Stomach (tissue), 8 donors: ENCODE measurements at regions not wholly inside any gene's neighbourhood (a gene's known extent, or its start where the extent isn't known, plus 50 kb on each side); places are given as distances from the start of the nearest gene placed in this dataset.
A peak's percentile ranks its signal among the peaks of the same experiment; 100 is the strongest.

ENCODE experiments used
- DNase-seq, 2 donors: peaks; one replicate each; pipeline versions ENCODE4 v3.0.0 to v3.0.0-alpha.2; 2013 to 2019
- H3K27ac ChIP-seq, 5 donors: fragments of 200-600 bp in 4 of 5; sonication (generic) in 4 of 5; one replicate each; pipeline ENCODE4 v1.5.1; 2013 to 2019; ENCODE audit warnings: mild to moderate bottlenecking in 1 of 5, moderate library complexity in 1 of 5
- H3K27me3 ChIP-seq, 3 donors: fragments of 200-600 bp; sonication (generic); one replicate each; pipeline ENCODE4 v1.5.1; 2017 to 2019; ENCODE audit warnings: mixed run types in 1 of 3
- H3K36me3 ChIP-seq, 4 donors: fragments of 200-600 bp; sonication (generic); 1 replicate in 3 of 4; 2 replicates in 1 of 4; pipeline ENCODE4 v1.5.1; 2016 to 2019
- H3K4me1 ChIP-seq, 4 donors: fragments of 200-600 bp; sonication (generic); one replicate each; pipeline ENCODE4 v1.5.1; 2016 to 2019
- H3K4me3 ChIP-seq, 4 donors: fragments of 200-600 bp; sonication (generic) in 3 of 4; one replicate each; pipeline ENCODE4 v1.5.1; 2016 to 2019; ENCODE audit warnings: mild to moderate bottlenecking in 1 of 4
- H3K9me3 ChIP-seq, 4 donors: fragments of 200-600 bp; sonication (generic); one replicate each; pipeline ENCODE4 v1.5.1; 2016 to 2019
- EP300 ChIP-seq: sonication (generic); formaldehyde crosslinking; IDR thresholded peaks from one replicate; pipeline ENCODE4 v1.6.1; 2017; ENCODE audit warnings: antibody characterized with exemption
- POLR2A ChIP-seq, 4 donors: fragments of 450-650 bp; IDR thresholded peaks; one replicate each; pipeline ENCODE4 v1.6.1; 2016; ENCODE audit warnings: antibody characterized with exemption in 4 of 4, control low read depth in 2 of 4, mild to moderate bottlenecking in 1 of 4, moderate library complexity in 1 of 4
- POLR2AphosphoS5 ChIP-seq, 3 donors: sonication (generic); formaldehyde crosslinking; IDR thresholded peaks; one replicate each; pipeline ENCODE4 v1.6.1; 2016; ENCODE audit warnings: antibody characterized with exemption in 3 of 3
- WGBS, 5 donors: extraction: QIAGEN DNeasy Blood & Tissue Kit in 3 of 5; methylation state at CpG; one replicate each; pipeline versions ENCODE4 v1.1.5 to v1.1.7; 2013 to 2018; 5-methylcytosine and 5-hydroxymethylcytosine counted together
- intact Hi-C: fragments of 100-400 bp; cut with DNase I; formaldehyde crosslinking; loops from one replicate; pipeline ENCODE4 v1.15.1; 2023; ENCODE audit warnings: low total_unique reads
- TF ChIP-seq, protein P1 (sequence below), 7 experiments: fragments of 450-650 bp in 4 of 7; fragments of 200-600 bp in 3 of 7; sonication (generic) in 3 of 7; IDR thresholded peaks; one replicate each; pipeline ENCODE4 v1.5.1; 2016 to 2019; ENCODE audit warnings: antibody characterized with exemption in 7 of 7, control low read depth in 2 of 7, mild to moderate bottlenecking in 1 of 7
- donor health status: healthy with polysubstance abuse.
- donor health status: Bipolar disorder and iron deficiency.
- donor health status: healthy.

DNA sequence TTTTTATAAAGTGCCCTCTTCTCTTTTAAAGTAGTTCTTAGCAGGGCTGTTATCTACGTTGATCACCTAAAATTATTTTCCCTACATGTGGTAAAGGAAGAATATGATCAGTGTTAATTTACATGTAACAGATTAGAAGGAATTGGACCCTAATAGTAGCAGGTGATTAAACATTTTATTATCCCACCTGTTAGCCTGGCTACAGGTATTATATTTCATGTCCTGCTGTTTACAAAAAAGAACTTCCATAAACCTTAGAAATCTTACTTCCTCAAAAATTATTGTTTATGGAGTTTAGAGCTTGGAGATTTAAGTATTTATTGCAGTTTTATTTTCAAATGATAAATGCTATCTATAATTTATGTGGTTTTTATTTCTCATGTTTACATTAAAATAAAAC, 1226.7 kb downstream of the UQCRFS1 start:
- no peak overlapping the region for H3K27ac ChIP-seq
- H3K27me3 ChIP-seq = no peaks in the 10 kb centered on the region
- TF ChIP-seq, protein P1, sequence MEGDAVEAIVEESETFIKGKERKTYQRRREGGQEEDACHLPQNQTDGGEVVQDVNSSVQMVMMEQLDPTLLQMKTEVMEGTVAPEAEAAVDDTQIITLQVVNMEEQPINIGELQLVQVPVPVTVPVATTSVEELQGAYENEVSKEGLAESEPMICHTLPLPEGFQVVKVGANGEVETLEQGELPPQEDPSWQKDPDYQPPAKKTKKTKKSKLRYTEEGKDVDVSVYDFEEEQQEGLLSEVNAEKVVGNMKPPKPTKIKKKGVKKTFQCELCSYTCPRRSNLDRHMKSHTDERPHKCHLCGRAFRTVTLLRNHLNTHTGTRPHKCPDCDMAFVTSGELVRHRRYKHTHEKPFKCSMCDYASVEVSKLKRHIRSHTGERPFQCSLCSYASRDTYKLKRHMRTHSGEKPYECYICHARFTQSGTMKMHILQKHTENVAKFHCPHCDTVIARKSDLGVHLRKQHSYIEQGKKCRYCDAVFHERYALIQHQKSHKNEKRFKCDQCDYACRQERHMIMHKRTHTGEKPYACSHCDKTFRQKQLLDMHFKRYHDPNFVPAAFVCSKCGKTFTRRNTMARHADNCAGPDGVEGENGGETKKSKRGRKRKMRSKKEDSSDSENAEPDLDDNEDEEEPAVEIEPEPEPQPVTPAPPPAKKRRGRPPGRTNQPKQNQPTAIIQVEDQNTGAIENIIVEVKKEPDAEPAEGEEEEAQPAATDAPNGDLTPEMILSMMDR (IDR thresholded peaks at IDR 0.05) = no peak
- no peak for TF ChIP-seq POLR2AphosphoS5 (IDR thresholded peaks at IDR 0.05)
- TF ChIP-seq POLR2A (IDR thresholded peaks at IDR 0.05) = no peak
- no peak for TF ChIP-seq EP300
- no peaks in the 10 kb centered on the region for H3K9me3 ChIP-seq
- WGBS, 5 donors = 63 to 69% (median 65%) methylated on average over 1 of the region's 1 CpG
- no peak overlapping the region for H3K4me3 ChIP-seq
- no peaks in the 10 kb centered on the region for H3K36me3 ChIP-seq
- intact Hi-C loops = no loop called here
- no peak for DNase-seq
- H3K4me1 ChIP-seq = no peaks in the 10 kb centered on the region

DNA sequence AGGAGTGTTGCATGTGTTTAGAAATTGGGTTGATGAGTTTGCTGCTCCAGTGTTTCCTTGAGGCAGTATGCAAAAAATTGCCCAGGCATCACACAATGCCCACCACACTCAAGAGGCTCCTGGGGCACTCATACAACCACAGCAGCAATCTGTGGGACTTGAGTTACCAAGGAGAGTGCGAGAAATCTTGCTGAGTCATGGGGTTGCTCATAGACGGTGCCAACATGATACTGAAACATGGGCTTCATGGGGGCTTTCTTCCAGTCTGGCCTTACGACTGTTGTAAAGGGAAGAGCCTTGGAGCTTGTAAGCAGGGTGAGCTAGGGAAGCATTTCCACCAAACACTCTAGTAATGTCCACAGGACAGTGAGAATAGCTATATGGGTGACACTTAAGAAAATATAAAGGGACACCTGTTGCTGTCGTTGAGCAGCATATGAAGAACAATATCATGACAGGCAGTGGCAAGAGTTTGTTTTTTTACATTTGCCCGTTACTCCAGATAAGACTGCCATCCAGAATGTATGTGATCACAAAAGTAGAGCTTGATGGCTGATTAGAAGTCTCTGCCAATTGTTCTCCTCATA, 1237.4 kb downstream of the UQCRFS1 start:
- Histone ChIP-seq H3K36me3 (no peaks in the 10 kb centered on the region), H3K27me3 (no peaks in the 10 kb centered on the region), H3K9me3 (no peaks in the 10 kb centered on the region), H3K27ac (no peak overlapping the region), H3K4me3 (no peak overlapping the region), H3K4me1 (peaks cover 0 to 12% (median 7%) of the 10 kb centered on the region in 4 donors)
- intact Hi-C loops = no loop called here
- TF ChIP-seq POLR2AphosphoS5 (IDR thresholded peaks at IDR 0.05) (no peak), POLR2A (IDR thresholded peaks at IDR 0.05) (no peak), EP300 (no peak)
- TF ChIP-seq, protein P1 (IDR thresholded peaks at IDR 0.05) = no peak
- WGBS, 5 donors = 73 to 77% (median 75%) methylated on average over 5 of the region's 5 CpGs
- DNase-seq = no peak

DNA sequence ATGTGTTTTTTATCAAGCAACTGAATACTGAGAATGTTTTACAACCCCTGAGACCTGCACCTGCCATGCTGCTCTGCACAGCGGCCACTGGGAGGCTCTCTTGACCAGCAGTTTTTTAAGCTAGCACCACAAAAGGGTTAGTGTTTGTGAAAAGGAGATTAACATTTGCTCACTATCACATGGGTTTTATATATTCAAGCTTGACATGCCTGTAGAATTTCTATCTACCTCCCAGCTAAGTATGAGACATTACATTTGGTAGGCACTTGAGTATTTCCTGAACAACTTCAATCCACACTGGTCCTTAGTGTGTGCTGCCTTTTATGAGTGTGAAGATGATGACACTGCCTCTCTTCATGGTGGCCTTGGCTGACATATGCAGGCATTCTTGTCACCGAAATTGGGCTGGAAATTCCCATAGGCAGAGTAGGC, 1238.9 kb downstream of the UQCRFS1 start:
- DNase-seq = peak; percentile 43 to 82
- WGBS, 5 donors = 18 to 36% (median 28%) methylated on average over 2 of the region's 2 CpGs
- H3K9me3 ChIP-seq = no peaks in the 10 kb centered on the region
- no peak overlapping the region for H3K4me3 ChIP-seq
- intact Hi-C loops = loop anchor here (5.0 kb wide), 1 partner anchor 353 kb away; no protein-coding TSS in a partner anchor
- H3K4me1 ChIP-seq = peaks cover 0 to 12% (median 7%) of the 10 kb centered on the region in 4 donors
- no peaks in the 10 kb centered on the region for H3K36me3 ChIP-seq
- H3K27me3 ChIP-seq = no peaks in the 10 kb centered on the region
- no peak overlapping the region for H3K27ac ChIP-seq
- no peak for TF ChIP-seq POLR2A (IDR thresholded peaks at IDR 0.05)
- TF ChIP-seq, protein P1 (IDR thresholded peaks at IDR 0.05) = peak in 5 of 7 experiments; percentile 31 to 59 (median 53)

DNA sequence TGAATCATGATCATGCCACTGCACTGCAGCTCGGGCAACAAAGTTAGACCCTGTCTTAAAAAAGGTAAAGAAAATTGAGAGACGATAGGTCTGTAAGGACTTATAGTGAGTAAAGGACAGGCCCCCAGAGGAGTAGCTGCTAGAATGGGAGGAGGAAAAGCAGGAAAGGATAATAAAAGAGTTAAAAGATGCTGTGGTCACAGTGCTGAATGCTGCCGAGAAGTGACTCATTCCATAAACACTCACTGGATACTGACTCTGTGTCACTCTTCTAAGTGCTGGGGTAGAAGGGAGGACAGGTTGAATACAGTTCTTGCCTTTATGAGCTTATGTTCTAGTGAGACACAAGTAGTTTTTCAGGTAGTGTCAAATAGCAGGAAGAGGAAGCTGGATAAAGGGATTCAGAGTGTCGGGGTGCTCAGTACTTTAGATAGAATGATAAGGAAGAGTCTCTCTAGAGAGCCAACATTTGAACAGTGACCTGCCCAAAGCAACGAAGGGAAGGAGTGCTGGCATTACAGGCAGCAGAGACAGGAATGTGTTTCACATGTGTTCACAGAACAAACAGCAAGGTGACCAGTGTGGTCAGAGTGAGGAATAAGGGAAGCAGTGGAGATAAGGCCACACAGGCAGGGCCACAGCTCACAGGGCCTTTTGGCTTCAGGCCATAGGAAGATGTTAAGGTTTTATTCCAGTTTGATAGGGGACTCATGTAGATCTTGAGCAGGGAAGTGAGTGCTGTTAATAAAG, 1240.5 kb downstream of the UQCRFS1 start:
- Histone ChIP-seq H3K27ac (peak overlapping the region in 1 of 5 donors; percentile 19), H3K36me3 (no peaks in the 10 kb centered on the region), H3K4me3 (no peak overlapping the region), H3K9me3 (no peaks in the 10 kb centered on the region), H3K4me1 (peaks cover 0 to 12% (median 7%) of the 10 kb centered on the region in 4 donors), H3K27me3 (no peaks in the 10 kb centered on the region)
- intact Hi-C loops = loop anchor here (5.0 kb wide), 1 partner anchor 355 kb away; no protein-coding TSS in a partner anchor
- 37 to 47% (median 42%) methylated on average over 5 of the region's 5 CpGs for WGBS, 5 donors
- peak in 1 of 2 donors; percentile 67 for DNase-seq
- TF ChIP-seq, protein P1 (IDR thresholded peaks at IDR 0.05) = no peak
- TF ChIP-seq POLR2AphosphoS5 (IDR thresholded peaks at IDR 0.05) (peak in 1 of 3 donors; percentile 25), POLR2A (IDR thresholded peaks at IDR 0.05) (no peak)
